Hepatocyte (in vitro differentiated cells): ENCODE measurements at regions not wholly inside any gene's neighbourhood (a gene's known extent, or its start where the extent isn't known, plus 50 kb on each side); places are given as distances from the start of the nearest gene placed in this dataset.

Experiments used
- CTCF ChIP-seq: fragments of 200-600 bp; sonication (generic); IDR thresholded peaks from 2 replicates; pipeline ENCODE4 v1.5.1; 2016; ENCODE audit warnings: antibody characterized with exemption, mild to moderate bottlenecking; ENCODE audit not compliant: poor library complexity
- EZH2phosphoT487 ChIP-seq: fragments of 200-600 bp; sonication (generic); IDR thresholded peaks from one replicate; pipeline ENCODE4 v1.6.1; 2018; ENCODE audit warnings: antibody characterized with exemption, mild to moderate bottlenecking, low read depth, moderate library complexity; ENCODE audit not compliant: unreplicated experiment, severe bottlenecking

GRCh38 chr5:101212942-101213514 is 309.9 kb upstream of the ST8SIA4 start:
- TF ChIP-seq CTCF (no peak), EZH2phosphoT487 (no peak)
